Endothelial cell of umbilical vein (primary cell): ENCODE measurements at regions not wholly inside any gene's neighbourhood (a gene's known extent, or its start where the extent isn't known, plus 50 kb on each side); places are given as distances from the start of the nearest gene placed in this dataset.

Experiments used
- BruUV-seq: library from RNA; stranded (reverse); fragments of 400-500 nt; replicated peaks from 2 replicates; lab custom pipeline; 2021; lab: Mats Ljungman, UMichigan
- CTCF ChIA-PET: fragments of 300-600, 350-600 bp; sonication (Branson Sonifier 250); formaldehyde crosslinking; loops from one replicate; lab custom pipeline; 2021; ENCODE audit warnings: antibody characterized with exemption, inconsistent platforms; lab: Charles Lee
- POLR2A ChIA-PET: fragments of 300-600, 350-600 bp; sonication (Branson Sonifier 250); formaldehyde crosslinking; loops from one replicate; lab custom pipeline; 2021; ENCODE audit warnings: antibody characterized with exemption, inconsistent platforms; lab: Charles Lee
- DNase-seq: peaks from one replicate; pipeline ENCODE4 v3.0.0-alpha.2; 2011; ENCODE audit warnings: low read depth, low spot score
- FAIRE-seq: peaks from 2 replicates; lab custom pipeline; 2011; peaks lifted over from hg19 to GRCh38; lab: Jason Lieb, UNC
- H2AFZ ChIP-seq: 2 replicates; pipeline ENCODE4 v1.6.0; 2012; ENCODE audit warnings: low read depth, low read length, control low read depth, inconsistent platforms
- H3K27ac ChIP-seq: 2 replicates; pipeline ENCODE4 v1.5.1; 2011; ENCODE audit warnings: low read depth, mild to moderate bottlenecking, control low read depth, low read length, moderate library complexity; ENCODE audit not compliant: insufficient read depth
- H3K27me3 ChIP-seq, 2 experiments: 2 replicates each; pipeline versions ENCODE4 v1.6.0 to v1.6.1; 2011; ENCODE audit warnings: low read length in 2 of 2, mixed read lengths in 1 of 2; ENCODE audit not compliant: control insufficient read depth in 2 of 2, insufficient read depth in 2 of 2
- H3K36me3 ChIP-seq, 2 experiments: 2 replicates in 1 of 2; 3 replicates in 1 of 2; pipeline ENCODE4 v1.5.1; 2011; ENCODE audit warnings: low read length in 2 of 2, mild to moderate bottlenecking in 1 of 2, moderate library complexity in 1 of 2; ENCODE audit not compliant: control insufficient read depth in 2 of 2, insufficient read depth in 2 of 2; ENCODE audit errors: extremely low read depth in 1 of 2
- H3K4me1 ChIP-seq: 3 replicates; pipeline ENCODE4 v1.5.1; 2011; ENCODE audit warnings: mild to moderate bottlenecking, low read length; ENCODE audit not compliant: control insufficient read depth, insufficient read depth; ENCODE audit errors: extremely low read depth
- H3K4me2 ChIP-seq: 2 replicates; pipeline ENCODE4 v1.6.1; 2011; ENCODE audit warnings: low read length, control low read depth, mixed read lengths; ENCODE audit not compliant: insufficient read depth
- H3K4me3 ChIP-seq, 3 experiments: fragments of 200-600 bp in 1 of 3; sonication (generic), shearing (Covaris generic) in 1 of 3; replicated peaks in 1 of 3; 2 replicates each; pipeline ENCODE4 v1.5.1; 2011 to 2016; ENCODE audit warnings: control low read depth in 3 of 3, low read length in 3 of 3, mild to moderate bottlenecking in 2 of 3, inconsistent platforms in 1 of 3, low read depth in 1 of 3, moderate library complexity in 1 of 3; ENCODE audit not compliant: insufficient read depth in 1 of 3
- H3K79me2 ChIP-seq: 2 replicates; pipeline ENCODE4 v1.6.0; 2012; ENCODE audit warnings: low read length, inconsistent platforms; ENCODE audit not compliant: control insufficient read depth, insufficient read depth
- H3K9ac ChIP-seq: replicated peaks from 2 replicates; pipeline ENCODE3; 2011; ENCODE audit warnings: low read length, control low read depth; ENCODE audit not compliant: insufficient read depth; ENCODE audit errors: extremely low read depth
- H3K9me1 ChIP-seq: replicated peaks from 3 replicates; pipeline ENCODE4 v1.6.0; 2011; ENCODE audit warnings: mild to moderate bottlenecking, low read length; ENCODE audit not compliant: control insufficient read depth, insufficient read depth; ENCODE audit errors: extremely low read depth
- H3K9me3 ChIP-seq: replicated peaks from 2 replicates; pipeline ENCODE4 v1.5.1; 2012; ENCODE audit warnings: low read length, inconsistent platforms; ENCODE audit not compliant: control insufficient read depth, insufficient read depth
- H4K20me1 ChIP-seq: replicated peaks from 2 replicates; pipeline ENCODE3; 2011; ENCODE audit warnings: mild to moderate bottlenecking, low read length; ENCODE audit not compliant: control insufficient read depth, insufficient read depth; ENCODE audit errors: extremely low read depth
- EZH2 ChIP-seq: IDR thresholded peaks from 2 replicates; pipeline ENCODE4 v1.6.1; 2012; ENCODE audit warnings: borderline replicate concordance, low read depth, mild to moderate bottlenecking, moderate library complexity, low read length, inconsistent platforms; ENCODE audit not compliant: severe bottlenecking
- FOS ChIP-seq: IDR thresholded peaks from 2 replicates; pipeline ENCODE4 v1.6.1; 2011; ENCODE audit warnings: mild to moderate bottlenecking, low read length, moderate library complexity, borderline replicate concordance; ENCODE audit not compliant: insufficient read depth
- GATA2 ChIP-seq: IDR thresholded peaks from 2 replicates; pipeline ENCODE4 v1.7.0; 2011; ENCODE audit warnings: low read depth, mild to moderate bottlenecking, moderate library complexity, mixed read lengths, low read length; ENCODE audit not compliant: insufficient read length, insufficient read depth
- JUN ChIP-seq: IDR thresholded peaks from 2 replicates; pipeline ENCODE4 v1.6.1; 2011; ENCODE audit warnings: borderline replicate concordance, low read depth; ENCODE audit not compliant: insufficient read length, insufficient read depth
- MYC ChIP-seq: IDR thresholded peaks from one replicate; pipeline ENCODE4 v1.6.1; 2011; ENCODE audit warnings: mild to moderate bottlenecking, low read depth, low read length
- POLR2A ChIP-seq: IDR thresholded peaks from 2 replicates; pipeline ENCODE4 v1.6.1; 2012; ENCODE audit warnings: low read depth, mild to moderate bottlenecking, control low read depth, low read length
- POLR2AphosphoS5 ChIP-seq: IDR thresholded peaks from 2 replicates; pipeline ENCODE4 v1.6.1; 2012; ENCODE audit warnings: low read depth, mild to moderate bottlenecking, control low read depth, low read length, moderate library complexity; ENCODE audit not compliant: insufficient read depth
- dilution Hi-C: fragments of 300-500 bp; cut with MboI; formaldehyde crosslinking; loops from one replicate; pipeline ENCODE4 v1.15.0; 2019; ENCODE audit warnings: low sequenced_read_pairs; ENCODE audit not compliant: extremely low pct_ligation_motif_present
- intact Hi-C: fragments of 100-400 bp; cut with micrococcal nuclease; formaldehyde crosslinking; loops from one replicate; pipeline ENCODE4 v1.10.0; 2022
- TF ChIP-seq, protein P1 (sequence below): IDR thresholded peaks from 2 replicates; pipeline ENCODE4 v1.6.1; 2011; ENCODE audit not compliant: insufficient read depth, insufficient read length
- TF ChIP-seq, protein P2 (sequence below), 2 donors: IDR thresholded peaks; 1 replicate in 1 of 2; 2 replicates in 1 of 2; pipeline ENCODE4 v1.5.1; 2011; ENCODE audit warnings: low read length in 2 of 2, mild to moderate bottlenecking in 2 of 2, moderate library complexity in 2 of 2, control low read depth in 1 of 2, inconsistent platforms in 1 of 2, low read depth in 1 of 2; ENCODE audit not compliant: insufficient read depth in 1 of 2; ENCODE audit errors: extremely low read depth in 1 of 2

DNA sequence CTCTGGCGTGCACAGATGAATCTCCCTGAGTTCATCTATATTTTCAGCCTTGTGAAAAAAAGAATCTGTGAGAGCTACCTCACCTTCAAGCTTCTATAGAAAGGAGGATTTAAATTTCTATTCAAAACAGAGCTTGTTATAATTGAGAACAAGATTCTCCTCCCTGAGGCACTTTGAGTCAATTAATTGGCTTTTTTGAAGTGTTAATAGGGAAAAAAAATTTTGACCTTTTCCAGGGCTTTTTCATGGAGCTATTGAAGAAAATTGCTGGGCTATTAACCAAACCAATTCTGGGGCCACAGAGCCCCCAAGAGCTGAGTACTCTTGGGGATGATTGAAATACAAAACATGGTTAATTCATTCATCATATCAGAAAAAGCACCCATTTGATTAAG lies 225.1 kb downstream of the CMPK2 start:
- H3K9me3 ChIP-seq = peaks cover 2% of the 10 kb centered on the region
- no peaks in the 10 kb centered on the region for H4K20me1 ChIP-seq
- H3K36me3 ChIP-seq = no peaks in the 10 kb centered on the region
- no peak overlapping the region for H3K9ac ChIP-seq
- no peaks in the 10 kb centered on the region for H3K4me1 ChIP-seq
- no peak overlapping the region for H2AFZ ChIP-seq
- intact Hi-C loops = no loop called here
- H3K27ac ChIP-seq = no peak overlapping the region
- BruUV-seq = no TSS peak
- no peak for DNase-seq
- H3K9me1 ChIP-seq = no peaks in the 10 kb centered on the region
- dilution Hi-C loops = no loop called here
- CTCF ChIA-PET = no interaction called here
- POLR2A ChIA-PET = no interaction called here
- H3K27me3 ChIP-seq = no peaks in the 10 kb centered on the region
- FAIRE-seq = no peak
- no peak overlapping the region for H3K4me3 ChIP-seq
- H3K79me2 ChIP-seq = no peaks in the 10 kb centered on the region
- TF ChIP-seq EZH2 (no peak), FOS (no peak), POLR2A (no peak), GATA2 (no peak), POLR2AphosphoS5 (no peak), MYC (no peak), JUN (no peak)
- TF ChIP-seq, protein P1, sequence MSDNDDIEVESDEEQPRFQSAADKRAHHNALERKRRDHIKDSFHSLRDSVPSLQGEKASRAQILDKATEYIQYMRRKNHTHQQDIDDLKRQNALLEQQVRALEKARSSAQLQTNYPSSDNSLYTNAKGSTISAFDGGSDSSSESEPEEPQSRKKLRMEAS = no peak
- TF ChIP-seq, protein P2, sequence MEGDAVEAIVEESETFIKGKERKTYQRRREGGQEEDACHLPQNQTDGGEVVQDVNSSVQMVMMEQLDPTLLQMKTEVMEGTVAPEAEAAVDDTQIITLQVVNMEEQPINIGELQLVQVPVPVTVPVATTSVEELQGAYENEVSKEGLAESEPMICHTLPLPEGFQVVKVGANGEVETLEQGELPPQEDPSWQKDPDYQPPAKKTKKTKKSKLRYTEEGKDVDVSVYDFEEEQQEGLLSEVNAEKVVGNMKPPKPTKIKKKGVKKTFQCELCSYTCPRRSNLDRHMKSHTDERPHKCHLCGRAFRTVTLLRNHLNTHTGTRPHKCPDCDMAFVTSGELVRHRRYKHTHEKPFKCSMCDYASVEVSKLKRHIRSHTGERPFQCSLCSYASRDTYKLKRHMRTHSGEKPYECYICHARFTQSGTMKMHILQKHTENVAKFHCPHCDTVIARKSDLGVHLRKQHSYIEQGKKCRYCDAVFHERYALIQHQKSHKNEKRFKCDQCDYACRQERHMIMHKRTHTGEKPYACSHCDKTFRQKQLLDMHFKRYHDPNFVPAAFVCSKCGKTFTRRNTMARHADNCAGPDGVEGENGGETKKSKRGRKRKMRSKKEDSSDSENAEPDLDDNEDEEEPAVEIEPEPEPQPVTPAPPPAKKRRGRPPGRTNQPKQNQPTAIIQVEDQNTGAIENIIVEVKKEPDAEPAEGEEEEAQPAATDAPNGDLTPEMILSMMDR (IDR thresholded peaks at IDR 0.05; ENCODE audit: extremely low read depth in 1 of 2, insufficient read depth in 1 of 2, low read depth in 1 of 2, low read length in 2 of 2) = no peak
- no peak overlapping the region for H3K4me2 ChIP-seq
